ENCODE measurements at regions not wholly inside any gene's neighbourhood (a gene's known extent, or its start where the extent isn't known, plus 50 kb on each side); places are given as distances from the start of the nearest gene placed in this dataset.

DNA sequence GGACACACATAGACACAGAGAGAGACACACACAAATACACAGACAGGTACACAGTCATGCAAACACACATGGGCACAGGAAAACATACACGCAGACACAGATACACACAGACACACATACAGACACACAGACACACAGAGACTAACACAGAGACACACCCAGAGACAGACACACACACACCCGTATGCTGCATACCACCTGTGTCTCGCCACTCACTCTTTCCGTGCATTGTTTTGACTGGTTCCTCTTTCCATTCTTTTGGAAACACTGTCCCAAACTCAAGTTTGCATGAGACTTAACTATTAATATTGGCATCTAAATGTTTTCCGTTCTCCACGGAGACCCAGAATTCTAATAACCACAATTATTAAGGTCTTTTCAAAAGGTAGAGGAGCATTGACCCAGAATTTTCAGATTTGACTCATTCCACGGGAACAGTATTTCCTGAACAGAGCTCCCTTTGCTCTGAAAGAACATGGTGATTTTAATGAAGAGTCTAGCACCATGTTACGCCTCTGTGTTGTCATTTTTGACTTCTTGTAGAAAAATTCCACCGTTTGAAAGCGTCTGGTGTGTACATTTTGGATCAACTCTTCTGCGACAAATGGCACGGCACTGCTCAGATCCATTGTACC, 141.2 kb upstream of the RNF32 start:
- H3K27ac ChIP-seq = no peak overlapping the region
- no peak overlapping the region for H3K4me3 ChIP-seq
- DNase-seq (ENCODE audit: low spot score in 2 of 2) = no peak
- no peaks in the 10 kb centered on the region for H3K36me3 ChIP-seq
- TF ChIP-seq, protein P1, sequence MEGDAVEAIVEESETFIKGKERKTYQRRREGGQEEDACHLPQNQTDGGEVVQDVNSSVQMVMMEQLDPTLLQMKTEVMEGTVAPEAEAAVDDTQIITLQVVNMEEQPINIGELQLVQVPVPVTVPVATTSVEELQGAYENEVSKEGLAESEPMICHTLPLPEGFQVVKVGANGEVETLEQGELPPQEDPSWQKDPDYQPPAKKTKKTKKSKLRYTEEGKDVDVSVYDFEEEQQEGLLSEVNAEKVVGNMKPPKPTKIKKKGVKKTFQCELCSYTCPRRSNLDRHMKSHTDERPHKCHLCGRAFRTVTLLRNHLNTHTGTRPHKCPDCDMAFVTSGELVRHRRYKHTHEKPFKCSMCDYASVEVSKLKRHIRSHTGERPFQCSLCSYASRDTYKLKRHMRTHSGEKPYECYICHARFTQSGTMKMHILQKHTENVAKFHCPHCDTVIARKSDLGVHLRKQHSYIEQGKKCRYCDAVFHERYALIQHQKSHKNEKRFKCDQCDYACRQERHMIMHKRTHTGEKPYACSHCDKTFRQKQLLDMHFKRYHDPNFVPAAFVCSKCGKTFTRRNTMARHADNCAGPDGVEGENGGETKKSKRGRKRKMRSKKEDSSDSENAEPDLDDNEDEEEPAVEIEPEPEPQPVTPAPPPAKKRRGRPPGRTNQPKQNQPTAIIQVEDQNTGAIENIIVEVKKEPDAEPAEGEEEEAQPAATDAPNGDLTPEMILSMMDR (IDR thresholded peaks at IDR 0.05) = no peak
- intact Hi-C loops (cut with DNase I) = no loop called here
- H3K9me3 ChIP-seq = peaks cover 0 to 4% of the 10 kb centered on the region in 2 donors
- H3K27me3 ChIP-seq = no peaks in the 10 kb centered on the region
- no peaks in the 10 kb centered on the region for H3K4me1 ChIP-seq

DNA sequence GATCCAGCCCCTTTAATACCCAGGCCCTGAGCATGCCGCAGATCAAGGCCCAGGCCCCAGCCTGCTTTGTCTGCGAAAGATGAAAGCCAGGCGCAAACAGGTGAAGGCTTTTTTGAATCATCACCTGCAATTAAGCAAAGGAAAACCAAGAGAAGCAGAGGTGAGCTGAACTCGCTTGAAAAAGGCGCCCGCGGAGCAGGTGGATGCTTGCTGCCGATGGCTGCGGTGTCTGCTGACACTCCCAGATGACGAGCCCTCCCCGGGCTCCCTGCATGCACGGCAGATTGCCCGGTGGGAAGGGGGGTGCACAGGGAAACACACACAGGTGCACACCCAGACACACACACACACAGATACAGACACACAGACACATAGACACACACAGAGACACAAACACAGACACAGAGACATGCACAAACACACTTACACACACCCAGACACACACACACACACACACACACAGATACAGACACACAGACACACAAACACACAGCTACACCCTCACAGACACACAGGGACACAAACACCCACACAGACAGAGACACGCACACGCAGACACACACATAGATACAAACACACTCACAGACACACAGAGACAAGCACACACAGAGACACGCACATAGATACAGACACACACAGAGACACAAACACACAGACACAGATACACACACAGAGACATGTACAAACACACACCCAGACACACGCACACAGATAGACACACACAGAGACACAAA, 142.6 kb upstream of the RNF32 start:
- no peaks in the 10 kb centered on the region for H3K27me3 ChIP-seq
- TF ChIP-seq, protein P1 (IDR thresholded peaks at IDR 0.05) = no peak
- no peak for DNase-seq (ENCODE audit: low spot score in 2 of 2)
- no peaks in the 10 kb centered on the region for H3K4me1 ChIP-seq
- peaks cover 0 to 4% of the 10 kb centered on the region in 2 donors for H3K9me3 ChIP-seq
- intact Hi-C loops (cut with DNase I) = no loop called here
- H3K27ac ChIP-seq = no peak overlapping the region
- no peaks in the 10 kb centered on the region for H3K36me3 ChIP-seq
- no peak overlapping the region for H3K4me3 ChIP-seq

DNA sequence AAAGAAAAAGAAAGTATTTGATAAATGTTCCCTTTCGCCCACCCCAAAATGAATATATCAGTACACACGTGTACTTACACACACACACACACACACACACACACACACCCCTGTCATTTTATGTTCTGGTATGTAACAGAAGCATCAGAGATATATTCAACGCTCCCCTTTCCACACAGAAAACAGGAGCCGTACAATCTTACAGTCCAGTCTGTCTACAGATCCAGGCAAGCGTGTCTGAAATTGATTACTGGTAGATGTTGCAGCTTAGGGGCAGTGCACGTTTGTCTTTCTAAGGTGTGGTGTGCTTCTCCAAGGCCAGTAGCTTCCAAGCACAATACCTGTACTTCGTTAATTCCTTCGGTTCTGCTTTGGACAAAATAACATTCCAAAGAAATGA, 143.7 kb upstream of the RNF32 start:
- Histone ChIP-seq H3K9me3 (peaks cover 0 to 4% of the 10 kb centered on the region in 2 donors), H3K27me3 (no peaks in the 10 kb centered on the region), H3K36me3 (no peaks in the 10 kb centered on the region), H3K4me1 (no peaks in the 10 kb centered on the region), H3K27ac (no peak overlapping the region), H3K4me3 (no peak overlapping the region)
- intact Hi-C loops (cut with DNase I) = no loop called here
- TF ChIP-seq, protein P1 (IDR thresholded peaks at IDR 0.05) = no peak
- DNase-seq (ENCODE audit: low spot score in 2 of 2) = no peak

DNA sequence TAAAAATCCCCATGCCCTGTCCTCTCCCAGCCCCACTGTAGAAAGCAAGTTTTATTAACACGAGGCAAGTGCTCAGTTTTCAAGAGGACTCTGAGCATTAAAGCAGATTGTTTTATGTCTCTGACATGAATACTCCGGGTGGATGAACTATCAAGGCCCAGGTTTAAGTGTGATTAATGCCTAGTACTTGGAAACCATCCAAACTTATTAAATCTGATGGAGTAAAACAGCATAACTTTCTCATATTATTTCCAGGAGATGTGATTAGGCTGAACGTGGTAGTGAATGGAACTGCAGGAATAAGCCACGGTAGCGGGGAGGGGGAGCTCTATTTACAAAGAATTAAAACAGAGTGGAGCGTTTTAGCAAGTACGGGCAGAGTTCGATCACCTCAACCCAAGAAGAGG, 144.2 kb upstream of the RNF32 start:
- Histone ChIP-seq H3K4me1 (no peaks in the 10 kb centered on the region), H3K27ac (no peak overlapping the region), H3K4me3 (no peak overlapping the region), H3K36me3 (no peaks in the 10 kb centered on the region), H3K9me3 (peaks cover 0 to 4% of the 10 kb centered on the region in 2 donors), H3K27me3 (no peaks in the 10 kb centered on the region)
- intact Hi-C loops (cut with DNase I) = no loop called here
- DNase-seq (ENCODE audit: low spot score in 2 of 2) = no peak
- TF ChIP-seq, protein P1 (IDR thresholded peaks at IDR 0.05) = no peak

DNA sequence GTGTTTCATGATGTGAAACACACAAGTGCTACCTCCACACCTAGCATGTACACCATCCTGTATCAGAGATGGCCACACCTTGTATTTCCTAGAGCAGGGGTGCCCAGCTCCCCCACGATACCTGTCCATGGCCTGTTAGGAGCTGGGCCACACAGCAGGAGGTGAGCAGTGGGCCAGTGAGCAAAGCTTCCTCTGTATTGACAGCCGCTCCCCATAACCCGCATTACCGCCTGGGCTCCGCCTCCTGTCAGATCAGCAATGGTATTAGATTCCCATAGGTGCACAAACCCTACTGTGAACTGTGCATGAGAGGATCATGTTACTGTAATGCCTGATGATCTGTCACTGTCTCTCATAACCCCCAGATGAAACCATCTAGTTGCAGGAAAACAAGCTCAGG, 145.6 kb upstream of the RNF32 start:
- TF ChIP-seq, protein P1 (IDR thresholded peaks at IDR 0.05) = no peak
- Histone ChIP-seq H3K4me1 (no peaks in the 10 kb centered on the region), H3K4me3 (no peak overlapping the region), H3K27ac (no peak overlapping the region), H3K9me3 (no peaks in the 10 kb centered on the region), H3K36me3 (no peaks in the 10 kb centered on the region), H3K27me3 (no peaks in the 10 kb centered on the region)
- DNase-seq (ENCODE audit: low spot score in 2 of 2) = no peak
- intact Hi-C loops (cut with DNase I) = no loop called here
